ENCODE measurements at regions not wholly inside any gene's neighbourhood (a gene's known extent, or its start where the extent isn't known, plus 50 kb on each side); places are given as distances from the start of the nearest gene placed in this dataset.

GRCh38 chr4:187485676-187486075 is 509.9 kb upstream of the ZFP42 start:
- in situ Hi-C loops (cut with MboI; ENCODE audit: low sequenced_read_pairs) (no loop called here), intact Hi-C loops (cut with micrococcal nuclease) (no loop called here), dilution Hi-C loops (cut with HindIII; ENCODE audit: low sequenced_read_pairs, unreplicated experiment) (no loop called here)
- no peak for DNase-seq
- Histone ChIP-seq H2BK15ac (ENCODE audit: low read depth, low read length) (no peak overlapping the region), H3K23ac (ENCODE audit: low read depth, low read length) (no peak overlapping the region), H3K4ac (ENCODE audit: low read depth, low read length) (no peak overlapping the region), H3K9me3 (ENCODE audit: control insufficient read depth, insufficient read depth, low read length) (0 out of 2 replicates have a peak, but pooled peaks cover 2% of the 10 kb centered on the region), H3K9ac (ENCODE audit: low read depth, low read length) (no peak overlapping the region), H3K27me3 (ENCODE audit: control insufficient read depth, insufficient read depth, low read length) (no peaks in the 10 kb centered on the region), H2AFZ (replicated peaks; ENCODE audit: low read length, poor library complexity) (no peak overlapping the region), H3K4me3 (ENCODE audit: insufficient read depth, low read depth, low read length) (no peak overlapping the region), H3K56ac (ENCODE audit: extremely low read depth, insufficient read depth, low read length) (no peak overlapping the region), H3K79me1 (ENCODE audit: low read depth in 1 of 2, low read length in 2 of 2) (no peaks in the 10 kb centered on the region; a peak in 1 of 4 replicates), H3K18ac (ENCODE audit: low read depth, low read length) (no peak overlapping the region), H4K91ac (ENCODE audit: insufficient read depth, low read depth, low read length) (no peak overlapping the region), H4K20me1 (ENCODE audit: insufficient read depth, low read length) (no peaks in the 10 kb centered on the region), H3K4me1 (ENCODE audit: control insufficient read depth, insufficient read depth, low read length) (no peaks in the 10 kb centered on the region; the same call in 1 of the 2 replicates), H2BK120ac (ENCODE audit: low read depth, low read length) (no peak overlapping the region), H2AK9ac (replicated peaks; ENCODE audit: low read depth, low read length, poor library complexity) (no peak overlapping the region), H3K36me3 (ENCODE audit: control insufficient read depth, insufficient read depth, low read length) (no peaks in the 10 kb centered on the region), H2BK5ac (ENCODE audit: low read depth, low read length, poor library complexity, severe bottlenecking) (no peak overlapping the region), H3K27ac (ENCODE audit: insufficient read depth, low read length) (no peak overlapping the region), H4K8ac (ENCODE audit: low read depth in 2 of 2, low read length in 2 of 2) (no peak overlapping the region), H2BK20ac (ENCODE audit: low read depth, low read length) (no peak overlapping the region), H3K4me2 (ENCODE audit: low read depth, low read length) (no peak overlapping the region), H4K5ac (ENCODE audit: low read depth, low read length) (no peak overlapping the region), H2AK5ac (ENCODE audit: low read depth, low read length) (no peak overlapping the region), H3K14ac (replicated peaks; ENCODE audit: low read depth, low read length) (no peak overlapping the region), H3K9me1 (ENCODE audit: insufficient read depth, low read length) (0 out of 2 replicates have a peak, but pooled peaks cover 3% of the 10 kb centered on the region)
- no TSS peak for BruUV-seq (replicated peaks)
- ATAC-seq (ENCODE audit: low read depth): no peak
- ChIA-PET POLR2A (ENCODE audit: unreplicated experiment) (no interaction called here), CTCF (interaction anchor here (1.1 kb wide), 1 partner anchor 15 kb away, joined by 3 read pairs; no protein-coding TSS in a partner anchor)
- no peak for TF ChIP-seq CTCF (conservative IDR thresholded peaks at IDR 0.05; ENCODE audit: low read depth, low read length)
- TF ChIP-seq CEBPB (IDR thresholded peaks at IDR 0.05; ENCODE audit: low read depth, low read length): no peak
- TF ChIP-seq MAZ (IDR thresholded peaks at IDR 0.05; ENCODE audit: borderline replicate concordance, low read depth, low read length): no peak
- no peak for TF ChIP-seq CHD1 (IDR thresholded peaks at IDR 0.05; ENCODE audit: low read depth, low read length)
- TF ChIP-seq FOS (IDR thresholded peaks at IDR 0.05; ENCODE audit: low read depth, low read length): no peak
- no peak for TF ChIP-seq MXI1 (IDR thresholded peaks at IDR 0.05; ENCODE audit: borderline replicate concordance, low read depth, low read length)
- no peak for TF ChIP-seq BHLHE40 (IDR thresholded peaks at IDR 0.05; ENCODE audit: low read depth, low read length)
- no peak for TF ChIP-seq RAD21 (IDR thresholded peaks at IDR 0.05; ENCODE audit: low read length)
- TF ChIP-seq RFX5 (IDR thresholded peaks at IDR 0.05; ENCODE audit: low read depth, low read length): no peak
- TF ChIP-seq POLR2A (IDR thresholded peaks at IDR 0.05; ENCODE audit: low read depth, low read length): no peak
- TF ChIP-seq NFE2L2 (IDR thresholded peaks at IDR 0.05; ENCODE audit: low read depth, low read length): no peak
- no peak for TF ChIP-seq MAFK (IDR thresholded peaks at IDR 0.05; ENCODE audit: low read depth, low read length)
- TF ChIP-seq RCOR1 (IDR thresholded peaks at IDR 0.05; ENCODE audit: insufficient replicate concordance, low read length): no peak
- no peak for TF ChIP-seq ELK1 (IDR thresholded peaks at IDR 0.05; ENCODE audit: borderline replicate concordance, low read depth, low read length)
- no peak for TF ChIP-seq SMC3 (IDR thresholded peaks at IDR 0.05; ENCODE audit: low read depth, low read length)
- no peak for TF ChIP-seq USF2 (IDR thresholded peaks at IDR 0.05; ENCODE audit: low read depth, low read length)
- 40% methylated on average over 1 of the region's 2 CpGs; no CpG with 5 or more reads in 1 of the 2 experiments for WGBS, 2 experiments (ENCODE audit: extremely low coverage in 2 of 2, insufficient read length in 1 of 2)
